ENCODE measurements at regions not wholly inside any gene's neighbourhood (a gene's known extent, or its start where the extent isn't known, plus 50 kb on each side); places are given as distances from the start of the nearest gene placed in this dataset.

- Mint-ChIP-seq H3K4me1 (peaks cover 17% of the 10 kb centered on the region), H3K36me3 (ENCODE audit: low read depth) (no peaks in the 10 kb centered on the region), H3K9me3 (no peaks in the 10 kb centered on the region), H3K27me3 (ENCODE audit: insufficient read depth) (peaks cover 7% of the 10 kb centered on the region), H3K27ac (no peak overlapping the region), H3K4me3 (no peak overlapping the region)
- H3K9ac ChIP-seq (ENCODE audit: extremely low read depth, low read length, poor library complexity, severe bottlenecking) = no peak overlapping the region
- no peaks in the 10 kb centered on the region for H3K27me3 ChIP-seq (ENCODE audit: control insufficient read depth, insufficient read depth, low read length, poor library complexity, severe bottlenecking)
- H3K9me3 ChIP-seq (ENCODE audit: control insufficient read depth, low read length) = no peaks in the 10 kb centered on the region
- H3K4me3 ChIP-seq (ENCODE audit: low read length) = no peak overlapping the region
- no peak overlapping the region for H3K27ac ChIP-seq (ENCODE audit: low read depth, low read length)
- no peak for DNase-seq
- H3K4me1 ChIP-seq (ENCODE audit: control insufficient read depth, insufficient read depth, low read length) = no peaks in the 10 kb centered on the region
- TF ChIP-seq, protein P1, sequence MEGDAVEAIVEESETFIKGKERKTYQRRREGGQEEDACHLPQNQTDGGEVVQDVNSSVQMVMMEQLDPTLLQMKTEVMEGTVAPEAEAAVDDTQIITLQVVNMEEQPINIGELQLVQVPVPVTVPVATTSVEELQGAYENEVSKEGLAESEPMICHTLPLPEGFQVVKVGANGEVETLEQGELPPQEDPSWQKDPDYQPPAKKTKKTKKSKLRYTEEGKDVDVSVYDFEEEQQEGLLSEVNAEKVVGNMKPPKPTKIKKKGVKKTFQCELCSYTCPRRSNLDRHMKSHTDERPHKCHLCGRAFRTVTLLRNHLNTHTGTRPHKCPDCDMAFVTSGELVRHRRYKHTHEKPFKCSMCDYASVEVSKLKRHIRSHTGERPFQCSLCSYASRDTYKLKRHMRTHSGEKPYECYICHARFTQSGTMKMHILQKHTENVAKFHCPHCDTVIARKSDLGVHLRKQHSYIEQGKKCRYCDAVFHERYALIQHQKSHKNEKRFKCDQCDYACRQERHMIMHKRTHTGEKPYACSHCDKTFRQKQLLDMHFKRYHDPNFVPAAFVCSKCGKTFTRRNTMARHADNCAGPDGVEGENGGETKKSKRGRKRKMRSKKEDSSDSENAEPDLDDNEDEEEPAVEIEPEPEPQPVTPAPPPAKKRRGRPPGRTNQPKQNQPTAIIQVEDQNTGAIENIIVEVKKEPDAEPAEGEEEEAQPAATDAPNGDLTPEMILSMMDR (conservative IDR thresholded peaks at IDR 0.05) = no peak
- no peaks in the 10 kb centered on the region for H3K36me3 ChIP-seq (ENCODE audit: control insufficient read depth, insufficient read depth, low read length)
Observed at GRCh38 chrX:140393507-140393906, 111.4 kb downstream of the SOX3 start.

DNA sequence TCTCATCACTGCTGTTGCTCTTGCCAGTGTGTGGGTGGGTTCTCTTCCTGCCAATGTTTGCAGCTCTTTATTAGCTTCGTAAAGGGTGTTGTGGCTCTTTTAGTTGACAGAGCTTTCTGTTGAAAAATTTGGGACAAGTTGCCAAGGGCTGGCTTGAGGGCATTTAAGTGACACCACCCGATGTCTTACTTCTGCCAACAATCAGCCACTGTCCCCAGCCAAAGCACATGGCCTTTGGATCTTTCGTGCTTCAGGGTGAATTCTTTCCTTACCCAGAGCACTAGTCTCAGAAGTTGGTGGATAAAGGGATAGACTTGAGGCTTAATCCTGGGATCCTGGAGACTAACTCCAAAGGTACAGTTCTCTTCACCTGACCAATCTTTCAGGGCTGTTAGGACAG, 113.6 kb downstream of the SOX3 start:
- DNase-seq = no peak
- TF ChIP-seq, protein P1 (conservative IDR thresholded peaks at IDR 0.05) = no peak
- Mint-ChIP-seq H3K9me3 (no peaks in the 10 kb centered on the region), H3K27ac (no peak overlapping the region), H3K36me3 (ENCODE audit: low read depth) (no peaks in the 10 kb centered on the region), H3K4me3 (no peak overlapping the region), H3K4me1 (peaks cover 17% of the 10 kb centered on the region), H3K27me3 (ENCODE audit: insufficient read depth) (peaks cover 1% of the 10 kb centered on the region)
- Histone ChIP-seq H3K4me1 (ENCODE audit: control insufficient read depth, insufficient read depth, low read length) (no peaks in the 10 kb centered on the region), H3K9ac (ENCODE audit: extremely low read depth, low read length, poor library complexity, severe bottlenecking) (no peak overlapping the region), H3K36me3 (ENCODE audit: control insufficient read depth, insufficient read depth, low read length) (no peaks in the 10 kb centered on the region), H3K27me3 (ENCODE audit: control insufficient read depth, insufficient read depth, low read length, poor library complexity, severe bottlenecking) (no peaks in the 10 kb centered on the region), H3K27ac (ENCODE audit: low read depth, low read length) (no peak overlapping the region), H3K9me3 (ENCODE audit: control insufficient read depth, low read length) (no peaks in the 10 kb centered on the region), H3K4me3 (ENCODE audit: low read length) (no peak overlapping the region)
- 78% methylated on average over 3 of the region's 3 CpGs; no CpG with 5 or more reads in 1 of the 2 experiments for WGBS, 2 experiments (ENCODE audit: insufficient coverage in 1 of 2, insufficient read length in 1 of 2)

GRCh38 chrX:140389331-140389730, 115.5 kb downstream of the SOX3 start:
- Mint-ChIP-seq H3K27ac (no peak overlapping the region), H3K27me3 (ENCODE audit: insufficient read depth) (no peaks in the 10 kb centered on the region), H3K36me3 (ENCODE audit: low read depth) (no peaks in the 10 kb centered on the region), H3K9me3 (no peaks in the 10 kb centered on the region), H3K4me3 (no peak overlapping the region), H3K4me1 (peaks cover 17% of the 10 kb centered on the region)
- no peak overlapping the region for H3K9ac ChIP-seq (ENCODE audit: extremely low read depth, low read length, poor library complexity, severe bottlenecking)
- no peak overlapping the region for H3K4me3 ChIP-seq (ENCODE audit: low read length)
- no peaks in the 10 kb centered on the region for H3K36me3 ChIP-seq (ENCODE audit: control insufficient read depth, insufficient read depth, low read length)
- H3K27me3 ChIP-seq (ENCODE audit: control insufficient read depth, insufficient read depth, low read length, poor library complexity, severe bottlenecking) = no peaks in the 10 kb centered on the region
- H3K27ac ChIP-seq (ENCODE audit: low read depth, low read length) = no peak overlapping the region
- H3K4me1 ChIP-seq (ENCODE audit: control insufficient read depth, insufficient read depth, low read length) = no peaks in the 10 kb centered on the region
- no peak for DNase-seq
- TF ChIP-seq, protein P1 (conservative IDR thresholded peaks at IDR 0.05) = no peak
- H3K9me3 ChIP-seq (ENCODE audit: control insufficient read depth, low read length) = no peaks in the 10 kb centered on the region
- 74% methylated on average over 3 of the region's 3 CpGs; no CpG with 5 or more reads in 1 of the 2 experiments for WGBS, 2 experiments (ENCODE audit: insufficient coverage in 1 of 2, insufficient read length in 1 of 2)

Data from endodermal cell (in vitro differentiated cells).